ENCODE measurements at regions not wholly inside any gene's neighbourhood (a gene's known extent, or its start where the extent isn't known, plus 50 kb on each side); places are given as distances from the start of the nearest gene placed in this dataset.
"Not testable (repeated sequence)": the region's sequence is repeated elsewhere in the genome, so short reads cannot be mapped to it uniquely, and the experiment has no call there.

DNA sequence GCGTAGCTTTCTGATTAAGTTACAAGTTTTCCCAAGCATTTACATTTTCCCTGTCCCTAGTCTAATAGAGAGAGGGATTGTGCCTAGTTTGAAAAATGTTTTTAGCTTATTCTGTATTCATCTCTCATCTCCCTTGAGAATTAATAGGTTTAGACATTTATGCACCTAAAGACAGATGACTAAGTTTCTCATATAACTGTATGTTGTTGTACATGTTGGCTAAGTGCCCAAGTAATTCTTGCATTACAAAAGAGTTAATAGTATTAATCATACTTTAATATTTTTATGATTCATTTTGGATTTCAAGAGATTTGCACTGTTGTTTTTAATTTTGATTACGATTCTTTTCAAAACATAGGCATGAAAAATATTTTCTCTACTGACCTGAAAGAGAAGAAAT is 109.0 kb upstream of the TBL1XR1 start:
- DNase-seq: no peak

DNA sequence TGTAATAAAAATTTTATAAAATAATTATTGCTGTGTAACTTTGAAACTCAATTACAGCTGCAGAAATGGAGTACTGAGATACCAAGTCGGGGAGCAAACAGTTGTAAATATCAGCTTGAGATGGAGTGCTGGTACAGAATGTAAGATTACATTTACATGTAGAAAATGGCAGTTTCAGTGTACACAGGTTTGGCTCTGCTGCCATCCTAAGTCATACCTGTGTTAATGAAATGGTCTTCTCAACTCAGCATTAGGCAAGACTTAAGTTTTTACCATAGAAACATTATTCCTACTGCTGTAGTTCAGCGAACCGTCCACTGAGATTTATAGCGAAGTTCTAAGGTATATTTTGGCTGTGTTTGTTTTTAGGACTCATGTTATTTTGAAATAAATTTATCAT is 110.1 kb upstream of the TBL1XR1 start:
- DNase-seq: no peak

DNA sequence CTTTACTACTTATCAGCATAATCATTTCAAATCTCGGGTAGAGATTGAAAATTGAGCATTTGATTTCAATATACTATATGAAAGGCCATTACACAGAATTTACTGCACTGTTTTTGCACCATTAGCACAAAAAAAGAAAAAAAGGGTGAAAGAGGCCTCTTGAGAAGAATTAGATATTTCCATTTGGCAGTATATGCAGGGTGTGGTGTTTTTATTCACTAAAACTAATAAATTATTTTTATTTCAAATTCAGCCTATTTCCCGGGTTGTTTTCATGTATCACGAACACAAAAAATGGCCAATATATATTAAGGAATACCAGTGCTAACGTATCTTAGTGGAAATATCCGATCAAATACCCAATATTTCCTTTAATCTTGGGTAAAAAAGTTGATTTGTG is 110.5 kb upstream of the TBL1XR1 start:
- DNase-seq: no peak

DNA sequence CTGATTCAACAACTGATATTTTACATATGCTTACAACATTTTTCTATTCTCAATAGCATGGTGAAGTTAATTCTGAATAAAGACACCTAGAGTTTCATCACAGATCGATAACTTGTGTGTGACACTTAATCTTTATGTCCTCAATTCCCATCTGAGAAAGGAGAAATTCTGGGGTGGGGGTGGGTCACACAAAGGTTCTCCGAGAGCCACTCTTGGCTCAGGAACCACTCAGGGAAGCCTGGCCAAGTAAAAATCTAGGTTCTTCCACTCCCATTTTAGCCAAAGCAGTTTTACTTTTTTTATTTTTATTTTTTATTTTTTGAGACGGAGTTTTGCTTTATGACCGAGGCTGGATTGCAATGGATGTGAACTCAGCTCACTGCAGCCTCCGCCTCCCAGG is 111.0 kb upstream of the TBL1XR1 start:
- DNase-seq: no peak

DNA sequence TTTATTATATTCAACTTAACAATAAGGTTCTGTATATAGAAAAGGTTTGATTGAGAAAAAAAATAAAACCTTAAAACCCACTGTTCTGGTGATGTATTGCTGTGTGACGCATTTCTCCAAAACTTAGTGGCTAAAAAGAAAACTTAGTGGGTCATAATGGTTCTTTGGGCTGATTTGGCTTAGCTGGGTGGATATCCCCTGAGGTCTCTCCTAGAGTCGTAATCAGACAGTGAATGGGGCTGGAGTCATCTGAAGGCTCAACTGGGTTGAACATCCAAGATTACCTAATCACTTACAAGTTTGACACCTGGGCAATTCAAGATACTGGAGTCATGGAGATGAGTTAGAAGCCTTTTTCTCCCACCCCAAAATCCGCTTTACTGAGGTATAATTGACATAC is 111.6 kb upstream of the TBL1XR1 start:
- DNase-seq: no peak

DNA sequence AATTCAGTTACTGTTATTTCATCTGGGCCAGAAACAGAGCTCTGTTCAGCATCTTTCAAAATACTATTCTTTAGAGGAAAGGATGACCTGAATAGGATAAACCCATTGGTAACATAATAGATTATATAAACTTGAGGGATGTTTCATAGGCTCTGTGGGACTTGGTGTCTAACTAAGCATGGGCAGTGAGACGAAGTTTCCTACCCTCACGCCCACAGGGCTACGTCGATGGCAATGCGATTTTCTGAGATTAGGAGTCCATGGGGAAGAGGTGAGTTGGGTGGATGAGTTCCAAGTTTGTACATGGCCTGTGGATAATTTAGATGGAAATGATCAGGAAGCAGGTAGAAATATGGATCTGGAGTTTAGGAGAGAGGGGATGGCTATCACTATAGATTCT is 115.2 kb upstream of the TBL1XR1 start:
- DNase-seq: no peak

DNA sequence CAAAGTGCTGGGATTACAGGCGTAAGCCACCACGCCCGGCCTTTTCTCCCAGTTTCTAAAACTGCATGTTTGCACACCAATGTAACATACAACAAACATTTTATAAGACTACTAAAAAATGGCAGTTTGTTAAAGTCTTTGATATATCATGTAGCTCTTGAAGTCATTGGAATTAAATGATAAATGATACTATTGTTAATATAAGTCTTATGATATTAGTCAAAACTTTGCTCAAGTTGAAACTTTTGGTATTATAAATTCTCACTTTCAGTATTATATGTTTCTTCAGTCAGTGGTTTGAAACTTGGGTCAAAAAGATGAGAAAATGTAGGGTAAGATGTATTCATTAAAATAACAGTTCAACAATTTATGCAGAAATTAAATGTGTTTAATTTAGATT is 117.6 kb upstream of the TBL1XR1 start:
- DNase-seq: no peak

DNA sequence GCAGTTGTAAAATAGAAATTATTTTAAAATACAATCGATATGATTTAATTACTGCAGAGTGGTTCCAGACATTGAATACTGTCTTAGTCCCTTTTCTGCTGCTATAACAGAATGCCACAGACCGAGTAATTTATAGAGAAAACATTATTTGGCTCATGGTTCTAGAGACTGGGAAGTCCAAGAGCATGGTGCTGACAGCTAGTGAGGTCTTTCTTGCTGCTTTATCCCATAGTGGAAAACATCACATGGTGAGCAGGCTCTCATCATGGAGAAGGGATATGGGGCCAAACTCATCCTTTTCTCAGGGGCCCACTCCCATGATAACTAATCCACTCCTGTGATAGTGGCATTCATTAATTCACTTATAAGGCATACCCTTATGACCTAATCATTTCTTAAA is 120.0 kb upstream of the TBL1XR1 start:
- DNase-seq: no peak

DNA sequence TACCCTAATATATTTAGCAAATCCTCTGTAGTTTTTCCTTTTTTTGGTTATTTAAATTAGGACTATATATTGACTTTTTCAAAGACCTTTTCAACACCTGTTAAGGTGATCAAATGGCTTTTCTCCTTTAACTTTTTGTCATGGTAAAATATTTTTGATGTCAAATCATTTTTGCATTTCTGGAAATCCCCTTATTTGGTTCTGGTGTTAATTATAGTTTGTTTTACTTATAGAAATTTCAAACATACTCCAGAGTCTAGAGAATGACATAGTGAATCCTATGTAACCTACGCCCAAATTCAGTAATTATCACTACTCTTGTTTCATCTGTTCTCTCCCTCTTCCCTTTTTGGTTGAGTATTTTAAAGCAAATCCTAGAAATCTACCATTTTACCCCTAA is 121.3 kb upstream of the TBL1XR1 start:
- DNase-seq: no peak

DNA sequence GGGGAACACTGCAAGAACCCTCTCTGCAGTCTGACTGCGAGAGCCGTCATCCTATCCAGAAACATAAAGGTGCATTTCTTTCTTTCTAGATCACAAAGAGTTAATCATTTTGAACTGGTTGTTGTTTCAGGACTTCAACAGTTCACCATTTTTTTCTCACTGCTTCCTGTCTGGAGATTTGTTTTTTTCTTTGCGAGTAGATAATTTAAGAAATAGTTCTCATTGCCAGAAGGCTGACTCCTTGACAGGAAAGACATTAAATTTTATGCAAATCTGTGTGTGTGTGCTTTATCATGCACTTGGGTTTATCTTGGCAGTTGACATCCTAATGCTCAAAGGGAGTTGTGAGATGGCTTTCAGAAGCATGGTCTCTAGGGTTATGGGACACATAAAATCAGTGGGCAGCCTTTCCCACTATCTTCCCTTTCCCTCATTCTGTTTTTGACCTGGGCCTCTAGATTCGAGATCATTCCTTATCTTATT is 123.5 kb upstream of the TBL1XR1 start:
- no peak for DNase-seq

DNA sequence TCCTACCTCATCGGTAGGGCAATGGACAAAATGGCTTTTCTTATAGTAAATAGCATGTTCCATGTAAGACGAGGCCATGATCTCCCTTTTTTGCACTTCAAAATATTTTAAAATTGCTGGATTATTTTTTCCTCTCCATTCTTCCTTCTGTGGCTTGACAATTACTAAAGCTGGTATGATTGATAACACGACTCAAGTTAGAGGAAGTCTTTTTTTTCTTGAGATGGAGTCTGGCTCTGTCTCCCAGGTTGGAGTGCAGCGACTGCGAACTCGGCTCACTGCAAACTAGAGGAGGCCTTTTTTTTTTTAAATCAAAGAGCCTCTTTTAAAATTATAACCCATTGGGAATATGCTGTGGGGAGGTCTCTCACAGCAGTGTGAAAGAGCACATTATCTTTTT is 124.5 kb upstream of the TBL1XR1 start:
- no peak for DNase-seq

DNA sequence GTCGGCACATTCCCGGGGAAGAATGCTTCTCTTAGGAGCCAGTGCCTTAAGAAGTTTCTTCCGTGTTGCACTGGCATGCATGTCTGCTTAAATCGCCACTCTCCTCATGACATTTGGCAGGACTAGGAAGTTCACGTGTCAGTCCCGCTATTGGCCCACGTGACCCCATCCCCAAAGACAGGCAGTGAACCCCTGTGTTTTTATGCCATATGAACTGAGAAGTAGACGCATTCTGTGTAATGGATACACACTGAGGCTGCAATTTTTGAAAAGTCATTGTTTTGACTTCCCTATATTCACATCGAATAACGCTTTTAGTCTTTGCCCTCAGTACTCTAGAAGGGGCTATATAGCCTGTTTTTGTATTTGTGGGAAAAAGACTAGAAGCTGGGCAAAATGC is 125.6 kb upstream of the TBL1XR1 start:
- no peak for DNase-seq

DNA sequence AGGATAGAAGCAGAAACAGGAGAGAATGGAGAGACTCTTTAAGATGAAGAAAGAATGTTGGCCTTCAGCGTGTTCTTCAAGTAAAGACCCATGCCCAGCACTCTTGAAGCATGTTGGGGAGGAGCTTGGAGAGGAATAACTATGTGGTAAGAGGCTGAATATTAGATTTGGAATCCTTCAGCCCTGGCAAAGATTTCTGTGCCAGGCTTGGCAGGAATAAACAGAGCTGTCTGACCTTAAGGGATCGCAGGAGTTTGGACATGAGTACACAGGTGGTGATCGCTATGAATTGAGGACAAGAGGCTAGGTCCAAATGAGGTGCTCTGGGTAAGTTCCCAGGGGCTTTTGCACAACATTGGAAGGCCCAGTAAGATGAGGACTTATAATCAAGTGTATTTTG is 132.6 kb upstream of the TBL1XR1 start:
- DNase-seq: no peak

DNA sequence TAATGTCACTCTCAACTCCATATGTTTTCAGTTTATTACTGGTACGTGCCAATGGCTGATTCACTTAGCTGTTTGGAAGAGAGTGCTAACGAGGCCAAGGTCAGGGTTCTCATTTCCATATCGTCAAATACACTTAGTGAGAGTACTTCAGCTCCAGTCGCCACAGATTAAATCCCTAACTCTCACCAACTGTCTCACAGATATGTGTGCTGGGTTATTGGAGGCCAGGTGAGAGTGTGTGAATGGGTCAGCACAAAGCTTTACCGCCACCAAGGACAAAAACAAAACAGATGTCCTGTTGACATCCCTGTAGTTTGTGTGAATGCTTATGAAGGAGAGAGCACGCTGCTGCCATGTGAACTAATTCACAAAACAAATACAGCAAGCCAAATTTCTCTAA is 133.5 kb upstream of the TBL1XR1 start:
- DNase-seq: no peak

DNA sequence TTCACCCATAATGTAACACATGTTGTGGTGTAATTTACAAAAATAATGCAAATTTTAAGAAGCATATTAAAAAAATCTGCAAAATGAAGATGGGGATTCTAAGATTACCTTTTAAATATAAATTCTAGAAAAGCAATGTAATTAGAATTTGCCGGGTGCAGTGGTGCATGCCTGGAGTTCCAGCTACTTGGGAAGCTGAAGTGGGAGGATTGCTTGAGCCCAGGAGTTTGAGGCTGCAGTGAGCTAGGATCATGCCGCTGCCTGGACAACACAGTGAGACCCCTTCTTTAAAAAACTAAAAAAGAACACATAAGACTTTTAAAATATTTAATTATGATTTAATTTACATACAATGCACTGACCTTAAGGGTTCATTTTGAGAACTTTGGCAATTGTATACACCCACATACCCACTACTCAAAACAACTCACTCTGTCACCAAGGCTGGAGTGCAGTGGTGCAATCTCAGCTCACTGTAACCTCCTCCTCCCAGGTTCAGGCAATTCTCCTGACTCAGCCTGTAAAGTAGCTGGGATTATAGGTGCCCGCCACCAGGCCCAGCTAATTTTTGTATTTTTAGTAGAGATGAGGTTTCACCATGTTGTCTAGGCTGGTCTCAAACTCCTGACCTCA is 134.0 kb upstream of the TBL1XR1 start:
- no peak for DNase-seq

DNA sequence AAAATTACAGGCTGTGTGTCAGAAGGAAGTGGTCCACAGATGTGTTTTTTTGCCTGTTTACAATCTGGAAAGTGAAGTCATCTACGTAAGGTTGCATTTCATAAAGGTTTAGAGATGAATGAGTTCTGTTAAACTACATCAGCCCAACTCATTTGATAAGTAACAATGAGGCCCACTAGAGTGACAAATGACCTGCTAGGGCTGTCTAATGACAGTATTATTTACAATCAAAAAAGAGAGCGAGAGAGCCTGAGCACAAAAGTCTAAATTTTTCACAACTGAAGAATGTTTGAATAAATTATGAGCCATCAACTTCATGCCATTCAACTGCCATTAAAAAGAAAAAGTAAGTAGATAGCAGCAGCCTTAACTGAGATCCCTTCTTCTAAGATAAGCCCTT is 135.7 kb upstream of the TBL1XR1 start:
- no peak for DNase-seq

DNA sequence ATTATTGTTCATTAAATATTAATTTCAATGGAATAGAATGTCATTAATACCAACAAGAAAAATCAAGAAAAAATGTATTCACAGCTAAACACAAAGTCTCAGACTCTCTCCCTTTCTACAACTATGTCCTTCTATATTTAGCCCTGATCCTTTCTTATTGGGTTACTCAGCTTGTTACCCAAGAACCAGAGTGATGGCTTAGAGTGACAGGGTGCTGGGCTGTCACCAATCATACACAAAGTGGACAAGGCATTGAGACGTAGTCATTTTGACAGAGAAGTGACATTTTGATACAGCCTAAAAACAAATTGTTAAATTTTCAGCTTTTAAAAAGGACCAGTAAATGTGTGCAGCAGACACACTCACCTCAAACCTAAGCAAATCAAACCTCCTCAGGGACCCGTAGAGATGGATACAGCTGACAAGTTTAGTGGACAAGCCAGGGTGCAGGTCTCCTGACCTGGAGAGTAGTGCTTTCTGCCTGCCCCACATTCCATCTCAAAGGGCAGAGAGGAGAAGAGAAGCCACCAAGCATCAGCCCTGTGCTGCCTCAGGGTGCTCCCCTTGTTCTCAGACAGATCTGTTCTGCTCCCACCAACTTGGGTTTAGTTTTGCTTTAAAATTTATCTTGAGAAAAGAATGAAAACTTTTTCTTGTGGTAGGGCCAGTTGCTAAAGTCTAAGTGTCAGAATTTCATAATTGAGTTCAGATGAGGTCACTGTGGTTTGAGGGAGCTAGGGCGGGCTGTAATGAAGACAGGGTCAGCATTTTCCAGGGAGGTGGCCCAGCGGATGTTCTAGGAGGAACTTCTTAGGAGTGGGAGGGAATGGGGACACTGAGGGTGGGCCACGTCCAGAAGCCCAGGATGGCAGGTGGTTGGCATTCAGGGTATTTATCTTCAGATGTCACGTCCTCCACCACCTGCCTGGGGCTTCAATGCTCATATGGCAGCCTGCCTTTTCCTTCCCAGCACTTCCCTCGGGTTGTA is 136.5 kb upstream of the TBL1XR1 start:
- DNase-seq: no peak

DNA sequence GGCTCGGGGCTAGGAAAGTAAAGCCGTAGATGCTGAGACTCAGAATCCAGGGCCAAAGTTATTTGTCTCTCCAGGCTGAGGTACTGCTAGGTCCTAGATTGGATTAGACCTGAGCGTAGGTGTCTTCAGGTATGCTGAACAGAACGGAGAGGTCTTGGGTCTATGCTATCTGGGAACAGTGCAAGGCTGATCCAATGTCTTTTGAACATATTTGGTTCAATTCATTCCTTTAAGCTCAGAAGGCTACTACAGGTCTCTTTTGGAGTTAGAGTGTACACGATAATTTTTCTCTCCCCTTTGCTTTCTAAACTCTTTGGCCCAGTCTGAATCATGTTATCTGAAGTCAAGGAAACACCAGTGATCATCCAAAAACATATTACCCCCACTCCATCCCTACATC is 137.5 kb upstream of the TBL1XR1 start:
- no peak for DNase-seq

DNA sequence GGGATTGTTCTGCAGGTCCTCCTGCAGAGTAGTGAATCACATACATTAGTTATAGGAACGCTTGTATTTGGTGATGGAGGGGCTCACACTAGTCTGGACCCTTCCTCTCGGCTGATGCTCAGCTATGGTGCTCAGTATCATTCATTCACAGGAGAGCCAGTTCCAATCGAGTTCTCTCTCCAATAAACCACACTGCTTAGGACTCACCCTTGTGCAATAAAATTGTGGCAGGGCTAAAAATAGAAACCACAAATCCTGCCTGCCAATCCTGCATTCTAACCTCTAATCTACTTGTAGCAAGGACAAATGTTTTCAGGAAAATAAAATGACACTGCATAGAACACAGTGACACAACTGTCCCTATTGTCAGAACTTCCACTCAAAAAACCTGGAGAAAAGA is 138.4 kb upstream of the TBL1XR1 start:
- DNase-seq: no peak

DNA sequence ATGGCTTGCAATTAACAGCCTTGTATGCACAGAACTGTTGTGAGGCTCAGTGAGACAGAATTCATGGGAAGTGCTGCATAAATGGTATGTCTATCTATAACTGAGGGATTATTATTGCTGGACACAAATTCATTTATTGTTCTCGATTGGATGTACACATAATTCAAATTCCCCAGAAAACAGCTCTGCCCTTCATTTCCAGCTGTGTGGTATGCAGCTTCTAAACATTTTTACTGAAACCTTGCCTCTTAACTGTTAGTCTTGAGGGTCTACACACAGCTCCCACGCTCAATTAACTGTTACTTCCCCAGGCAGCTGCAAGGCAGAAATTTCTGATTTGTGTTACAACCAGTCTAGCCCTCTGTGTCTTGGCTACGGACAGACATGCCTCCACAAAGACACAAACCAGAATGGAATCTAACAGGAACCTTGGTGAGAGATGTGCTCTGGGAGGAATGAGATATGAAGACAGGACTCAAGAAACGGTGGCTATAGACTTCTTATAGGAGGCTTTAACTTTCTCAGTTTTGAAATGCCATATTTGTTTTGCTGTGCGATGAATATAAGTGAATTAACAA is 139.7 kb upstream of the TBL1XR1 start:
- DNase-seq: no peak

DNA sequence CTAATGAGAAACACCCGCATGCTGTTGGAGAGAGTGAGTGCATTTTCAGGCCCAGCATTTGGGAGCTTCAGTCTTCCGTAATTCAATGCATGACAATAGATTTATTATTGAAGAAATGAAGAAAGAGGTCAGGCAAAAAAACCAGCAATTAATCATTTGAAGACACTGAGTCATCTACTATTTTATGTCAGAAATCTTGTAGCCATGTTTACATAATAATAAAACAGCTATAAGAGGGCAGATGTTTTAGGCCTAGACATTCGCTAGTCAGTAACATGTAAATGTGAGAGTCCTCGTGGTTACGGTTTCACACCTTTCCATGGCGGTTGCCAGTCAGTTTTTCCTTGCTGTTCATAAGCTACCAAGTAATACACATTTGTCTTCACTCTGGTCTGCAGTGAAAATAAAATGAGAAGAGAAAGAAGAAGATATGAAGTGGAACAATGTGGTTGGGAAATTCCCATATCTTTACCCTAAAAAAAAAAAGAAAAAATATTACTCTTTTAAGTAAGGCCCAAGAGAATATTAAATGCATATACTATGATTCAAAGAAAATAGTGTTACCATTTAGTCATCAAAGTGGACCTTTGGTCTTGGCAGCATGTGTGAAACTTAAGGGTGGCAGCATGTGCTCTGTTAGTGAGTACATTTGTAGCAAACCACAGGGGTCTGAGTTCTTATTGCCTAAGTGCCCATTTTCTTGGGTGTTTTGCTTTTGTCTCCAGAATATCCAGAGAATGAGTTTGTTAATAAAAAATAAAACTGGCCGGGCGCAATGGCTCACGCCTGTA is 140.5 kb upstream of the TBL1XR1 start:
- DNase-seq: peak; percentile 52

DNA sequence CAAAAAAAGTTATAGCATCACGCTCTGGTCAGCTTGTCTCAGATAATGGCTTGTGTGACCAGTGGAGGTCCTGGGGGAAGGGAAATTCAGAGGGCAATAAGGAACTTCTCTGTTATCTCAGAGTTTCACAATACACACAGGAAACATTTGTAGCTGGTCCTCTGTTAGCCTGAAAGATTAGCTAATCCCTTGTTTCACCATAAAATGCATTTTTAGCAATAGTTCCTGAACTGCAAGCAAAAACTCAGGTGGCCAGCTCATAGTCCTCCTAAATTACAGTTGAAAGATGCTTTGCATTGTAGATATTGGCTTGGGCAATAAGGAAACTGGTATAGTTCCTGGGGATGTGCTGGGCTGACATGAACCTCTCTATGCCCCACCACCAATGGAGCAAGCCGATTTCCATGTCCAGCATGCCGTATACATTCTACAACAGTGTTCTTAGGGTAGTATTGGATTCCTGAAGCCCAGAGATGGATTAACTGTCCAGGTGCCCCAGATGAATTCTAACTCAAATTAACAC is 141.5 kb upstream of the TBL1XR1 start:
- DNase-seq: no peak

DNA sequence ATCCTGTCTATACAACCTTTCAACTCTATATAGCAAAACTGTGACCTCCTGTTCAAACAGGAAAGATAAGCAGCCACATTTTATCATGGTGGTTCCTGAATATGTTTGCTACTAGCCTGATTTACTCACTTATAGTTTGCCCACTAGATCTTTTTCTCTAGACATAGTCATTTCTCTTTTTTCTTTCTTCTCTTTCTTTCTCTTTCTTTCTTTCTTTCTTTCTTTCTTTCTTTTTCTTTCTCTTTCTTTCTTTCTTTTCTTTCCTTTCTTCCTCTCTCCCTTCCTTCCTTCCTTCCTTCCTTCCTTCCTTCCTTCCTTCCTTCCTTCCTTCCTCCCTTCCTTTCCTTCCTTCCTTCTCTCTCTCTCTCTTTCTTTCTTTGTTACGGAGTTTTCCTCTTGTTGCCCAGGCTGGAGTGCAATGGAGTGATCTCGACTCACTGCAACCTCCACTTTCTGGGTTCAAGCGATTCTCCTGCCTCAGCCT is 142.0 kb upstream of the TBL1XR1 start:
- not testable (repeated sequence) for DNase-seq

Measured in stimulated activated CD4-positive, alpha-beta T cell treated with anti-CD3 and anti-CD28 coated beads, Interleukin-4, amount 100 ng/mL, for 1 hour (primary cell).